ENCODE measurements at regions not wholly inside any gene's neighbourhood (a gene's known extent, or its start where the extent isn't known, plus 50 kb on each side); places are given as distances from the start of the nearest gene placed in this dataset.

- no peak for TF ChIP-seq POLR2AphosphoS5 (IDR thresholded peaks at IDR 0.05)
- TF ChIP-seq CTCF (IDR thresholded peaks at IDR 0.05): no peak
Measured at GRCh38 chr10:55078121-55078520, 277.1 kb upstream of the PCDH15 start.
